ENCODE measurements at regions not wholly inside any gene's neighbourhood (a gene's known extent, or its start where the extent isn't known, plus 50 kb on each side); places are given as distances from the start of the nearest gene placed in this dataset.
"Not testable (repeated sequence)": the region's sequence is repeated elsewhere in the genome, so short reads cannot be mapped to it uniquely, and the experiment has no call there.

GRCh38 chr15:92825985-92826384, 74.1 kb upstream of the CHD2 start:
- DNase-seq (ENCODE audit: low spot score) = no peak

- not testable (repeated sequence) for DNase-seq (ENCODE audit: low spot score)
Measured at GRCh38 chr15:92827991-92828390, 72.1 kb upstream of the CHD2 start.

- no peak for DNase-seq (ENCODE audit: low spot score)
Measured at GRCh38 chr15:92829875-92830274, 70.2 kb upstream of the CHD2 start.

- DNase-seq (ENCODE audit: low spot score) = no peak
Measured at GRCh38 chr15:92831336-92831654, 68.8 kb upstream of the CHD2 start.

GRCh38 chr15:92831655-92832328, 68.3 kb upstream of the CHD2 start:
- peak; percentile 97 for DNase-seq (ENCODE audit: low spot score)

- DNase-seq (ENCODE audit: low spot score) = no peak
Measured at GRCh38 chr15:92833106-92833433, 67.1 kb upstream of the CHD2 start.

- DNase-seq (ENCODE audit: low spot score) = no peak
Measured at GRCh38 chr15:92833493-92834271, 66.4 kb upstream of the CHD2 start.

GRCh38 chr15:92839696-92840095, 60.4 kb upstream of the CHD2 start:
- DNase-seq (ENCODE audit: low spot score) = no peak

- no peak for DNase-seq (ENCODE audit: low spot score)
Measured at GRCh38 chr15:92840149-92840548, 60.0 kb upstream of the CHD2 start.

- DNase-seq (ENCODE audit: low spot score) = no peak
Measured at GRCh38 chr15:92843326-92843725, 56.8 kb upstream of the CHD2 start.

- no peak for DNase-seq (ENCODE audit: low spot score)
Measured at GRCh38 chr15:92843814-92844213, 56.3 kb upstream of the CHD2 start.

- peak; percentile 36 for DNase-seq (ENCODE audit: low spot score)
Measured at GRCh38 chr15:92845126-92845508, 55.0 kb upstream of the CHD2 start.

- DNase-seq (ENCODE audit: low spot score) = no peak
Measured at GRCh38 chr15:92846741-92847140, 53.4 kb upstream of the CHD2 start.

- no peak for DNase-seq (ENCODE audit: low spot score)
Measured at GRCh38 chr15:92847841-92848240, 52.3 kb upstream of the CHD2 start.

- no peak for DNase-seq (ENCODE audit: low spot score)
Measured at GRCh38 chr15:92848464-92848851, 51.7 kb upstream of the CHD2 start.

- no peak for DNase-seq (ENCODE audit: low spot score)
Measured at GRCh38 chr15:92848852-92849598, 51.1 kb upstream of the CHD2 start.

GRCh38 chr15:92850218-92850617, 49.9 kb upstream of the CHD2 start:
- not testable (repeated sequence) for DNase-seq (ENCODE audit: low spot score)

All from H4 (cell line).